SU-DHL-6 (cell line): ENCODE measurements at regions not wholly inside any gene's neighbourhood (a gene's known extent, or its start where the extent isn't known, plus 50 kb on each side); places are given as distances from the start of the nearest gene placed in this dataset.

Source experiments
- EZH2phosphoT487 ChIP-seq: fragments of 200-600 bp; sonication (generic), shearing (Covaris generic); conservative IDR thresholded peaks from 2 replicates; pipeline ENCODE4 v1.6.1; 2018; ENCODE audit warnings: mild to moderate bottlenecking, antibody characterized with exemption, low read length, moderate library complexity, mixed read lengths
- TF ChIP-seq, protein P1 (sequence below): fragments of 200-600 bp; sonication (generic); IDR thresholded peaks from one replicate; pipeline ENCODE4 v1.5.1; 2017; ENCODE audit warnings: antibody characterized with exemption, mild to moderate bottlenecking, low read length, moderate library complexity; ENCODE audit not compliant: insufficient read depth, poor library complexity, severe bottlenecking

DNA sequence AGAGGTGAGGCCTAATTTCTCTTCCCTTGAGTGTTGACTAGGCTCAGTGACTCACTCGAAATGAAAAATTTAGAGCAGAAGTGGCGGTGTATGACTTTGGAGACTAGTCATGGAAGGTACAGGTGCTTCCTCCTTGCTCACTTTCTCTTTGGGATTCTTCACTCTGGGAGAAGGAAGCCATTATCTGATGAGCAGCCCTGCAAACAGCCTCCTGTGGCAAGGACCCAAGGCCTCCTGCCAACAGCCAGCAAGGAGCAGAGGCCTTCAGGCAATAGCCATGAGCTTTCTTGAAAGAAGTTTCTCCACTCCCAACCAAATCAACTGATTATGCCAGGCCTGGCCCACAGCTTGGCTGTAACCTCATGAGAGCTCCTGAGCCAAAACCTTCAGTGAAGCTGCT, 369.6 kb upstream of the VWC2 start:
- TF ChIP-seq, protein P1, sequence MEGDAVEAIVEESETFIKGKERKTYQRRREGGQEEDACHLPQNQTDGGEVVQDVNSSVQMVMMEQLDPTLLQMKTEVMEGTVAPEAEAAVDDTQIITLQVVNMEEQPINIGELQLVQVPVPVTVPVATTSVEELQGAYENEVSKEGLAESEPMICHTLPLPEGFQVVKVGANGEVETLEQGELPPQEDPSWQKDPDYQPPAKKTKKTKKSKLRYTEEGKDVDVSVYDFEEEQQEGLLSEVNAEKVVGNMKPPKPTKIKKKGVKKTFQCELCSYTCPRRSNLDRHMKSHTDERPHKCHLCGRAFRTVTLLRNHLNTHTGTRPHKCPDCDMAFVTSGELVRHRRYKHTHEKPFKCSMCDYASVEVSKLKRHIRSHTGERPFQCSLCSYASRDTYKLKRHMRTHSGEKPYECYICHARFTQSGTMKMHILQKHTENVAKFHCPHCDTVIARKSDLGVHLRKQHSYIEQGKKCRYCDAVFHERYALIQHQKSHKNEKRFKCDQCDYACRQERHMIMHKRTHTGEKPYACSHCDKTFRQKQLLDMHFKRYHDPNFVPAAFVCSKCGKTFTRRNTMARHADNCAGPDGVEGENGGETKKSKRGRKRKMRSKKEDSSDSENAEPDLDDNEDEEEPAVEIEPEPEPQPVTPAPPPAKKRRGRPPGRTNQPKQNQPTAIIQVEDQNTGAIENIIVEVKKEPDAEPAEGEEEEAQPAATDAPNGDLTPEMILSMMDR, result no peak
- no peak for TF ChIP-seq EZH2phosphoT487
